Spleen (tissue), 11 donors: ENCODE measurements at regions not wholly inside any gene's neighbourhood (a gene's known extent, or its start where the extent isn't known, plus 50 kb on each side); places are given as distances from the start of the nearest gene placed in this dataset.

ENCODE experiments used
- DNase-seq: peaks from one replicate; pipeline ENCODE4 v3.0.0-alpha.2; 2020
- H3K27ac ChIP-seq, 8 donors: fragments of 200-600 bp; sonication (generic) in 7 of 8; 1 replicate in 4 of 8; 2 replicates in 4 of 8; pipeline versions ENCODE4 v1.5.0 to v1.8.0; 2016 to 2021; ENCODE audit warnings: inconsistent platforms in 4 of 8, mild to moderate bottlenecking in 4 of 8, moderate library complexity in 1 of 8
- H3K27me3 ChIP-seq, 7 donors: fragments of 200-600 bp; sonication (generic) in 6 of 7; replicated peaks in 1 of 7; 1 replicate in 4 of 7; 2 replicates in 3 of 7; pipeline versions ENCODE4 v1.5.0 to v1.8.0; 2016 to 2021; ENCODE audit warnings: inconsistent platforms in 3 of 7, mild to moderate bottlenecking in 1 of 7
- H3K36me3 ChIP-seq, 6 donors: fragments of 200-600 bp; sonication (generic) in 5 of 6; 1 replicate in 4 of 6; 2 replicates in 2 of 6; pipeline versions ENCODE4 v1.5.0 to v1.8.0; 2016 to 2021; ENCODE audit warnings: inconsistent platforms in 2 of 6
- H3K4me1 ChIP-seq, 6 donors: fragments of 200-600 bp; sonication (generic) in 5 of 6; 1 replicate in 3 of 6; 2 replicates in 3 of 6; pipeline versions ENCODE4 v1.5.0 to v1.8.0; 2016 to 2021; ENCODE audit warnings: inconsistent platforms in 3 of 6
- H3K4me3 ChIP-seq, 8 donors: fragments of 200-600 bp; sonication (generic) in 7 of 8; 1 replicate in 4 of 8; 2 replicates in 4 of 8; pipeline versions ENCODE4 v1.5.0 to v1.8.0; 2016 to 2021; ENCODE audit warnings: inconsistent platforms in 4 of 8, mild to moderate bottlenecking in 4 of 8, moderate library complexity in 2 of 8
- H3K9me3 ChIP-seq, 8 donors: fragments of 200-600 bp; sonication (generic) in 7 of 8; 1 replicate in 4 of 8; 2 replicates in 4 of 8; pipeline versions ENCODE4 v1.5.0 to v1.8.0; 2016 to 2021; ENCODE audit warnings: inconsistent platforms in 4 of 8
- CTCF ChIP-seq, 11 experiments: fragments of 200-600 bp in 7 of 11; fragments of 450-650 bp in 4 of 11; sonication (generic) in 4 of 11; IDR thresholded peaks in 8 of 11; conservative IDR thresholded peaks in 3 of 11; 1 replicate in 7 of 11; 2 replicates in 4 of 11; pipeline versions ENCODE4 v1.4.0 to v1.8.0; 2016 to 2021; ENCODE audit warnings: antibody characterized with exemption in 11 of 11, inconsistent platforms in 4 of 11, mild to moderate bottlenecking in 1 of 11
- POLR2A ChIP-seq, 3 donors: fragments of 450-650 bp; IDR thresholded peaks; one replicate each; pipeline ENCODE4 v1.5.1; 2017; ENCODE audit warnings: antibody characterized with exemption in 3 of 3, mild to moderate bottlenecking in 1 of 3
- POLR2AphosphoS5 ChIP-seq, 3 donors: sonication (generic); formaldehyde crosslinking; IDR thresholded peaks; one replicate each; pipeline ENCODE4 v1.5.1; 2017; ENCODE audit warnings: antibody characterized with exemption in 3 of 3
- WGBS, 5 donors: extraction: QIAGEN DNeasy Blood & Tissue Kit in 3 of 5; methylation state at CpG; one replicate each; pipeline versions ENCODE4 v1.1.5 to v1.1.7; 2013 to 2018; 5-methylcytosine and 5-hydroxymethylcytosine counted together
- intact Hi-C: fragments of 100-400 bp; cut with DNase I; formaldehyde crosslinking; loops from one replicate; pipeline ENCODE4 v1.15.0; 2023; ENCODE audit warnings: low total_unique reads
- donor health status: healthy with polysubstance abuse.
- donor health status: DM: no; HTN: no; CAD: no; lungs with moderate emphysema.
- donor health status: DM: no; HTN: no; CAD: no.
- donor health status: Bipolar disorder and iron deficiency.
- donor health status: healthy.
- donor health status: DM: no; HTN: no; CAD: no.
- donor health status: DM: yes; HTN: yes; CAD: no.

GRCh38 chr18:25544546-25545287 is 192.8 kb upstream of the ZNF521 start:
- WGBS, 5 donors: 31 to 73% (median 43%) methylated on average over 2 of the region's 2 CpGs
- H3K27me3 ChIP-seq: no peaks in the 10 kb centered on the region

GRCh38 chr18:25538175-25538922 is 186.4 kb upstream of the ZNF521 start:
- Histone ChIP-seq H3K4me1 (no peaks in the 10 kb centered on the region), H3K4me3 (no peak overlapping the region), H3K27me3 (no peaks in the 10 kb centered on the region), H3K27ac (no peak overlapping the region), H3K9me3 (peaks cover 0 to 8% (median under 1%) of the 10 kb centered on the region in 8 donors), H3K36me3 (no peaks in the 10 kb centered on the region)
- no peak for DNase-seq
- 91 to 94% (median 92%) methylated on average over 7 of the region's 7 CpGs for WGBS, 5 donors
- TF ChIP-seq POLR2A (IDR thresholded peaks at IDR 0.05): no peak
- TF ChIP-seq POLR2AphosphoS5 (IDR thresholded peaks at IDR 0.05): no peak
- no peak for TF ChIP-seq CTCF (IDR thresholded peaks at IDR 0.05 in 8 of 11, conservative IDR thresholded peaks at IDR 0.05 in 3 of 11)
- intact Hi-C loops: no loop called here

More at GRCh38 chr18:25544546-25545287, 192.8 kb upstream of the ZNF521 start:
- Histone ChIP-seq H3K4me1 (no peaks in the 10 kb centered on the region), H3K27ac (no peak overlapping the region), H3K36me3 (no peaks in the 10 kb centered on the region), H3K4me3 (no peak overlapping the region), H3K9me3 (peaks cover 0 to 6% (median 0%) of the 10 kb centered on the region in 8 donors)
- no peak for TF ChIP-seq POLR2AphosphoS5 (IDR thresholded peaks at IDR 0.05)
- intact Hi-C loops: no loop called here
- DNase-seq: no peak

GRCh38 chr18:25535495-25535894 is 183.5 kb upstream of the ZNF521 start:
- Histone ChIP-seq H3K4me3 (no peak overlapping the region), H3K27me3 (no peaks in the 10 kb centered on the region), H3K27ac (no peak overlapping the region), H3K4me1 (no peaks in the 10 kb centered on the region), H3K9me3 (peaks cover 0 to 15% (median 8%) of the 10 kb centered on the region in 8 donors), H3K36me3 (no peaks in the 10 kb centered on the region)
- 78 to 90% (median 82%) methylated on average over 1 of the region's 1 CpG for WGBS, 5 donors
- intact Hi-C loops: no loop called here
- no peak for DNase-seq
- TF ChIP-seq CTCF (IDR thresholded peaks at IDR 0.05 in 8 of 11, conservative IDR thresholded peaks at IDR 0.05 in 3 of 11): no peak
- no peak for TF ChIP-seq POLR2A (IDR thresholded peaks at IDR 0.05)
- no peak for TF ChIP-seq POLR2AphosphoS5 (IDR thresholded peaks at IDR 0.05)

GRCh38 chr18:25534401-25534800 is 182.4 kb upstream of the ZNF521 start:
- 75 to 88% (median 80%) methylated on average over 1 of the region's 1 CpG for WGBS, 5 donors
- Histone ChIP-seq H3K27me3 (no peaks in the 10 kb centered on the region), H3K27ac (no peak overlapping the region), H3K4me1 (no peaks in the 10 kb centered on the region), H3K36me3 (no peaks in the 10 kb centered on the region), H3K9me3 (peaks cover 0 to 15% (median 8%) of the 10 kb centered on the region in 8 donors), H3K4me3 (no peak overlapping the region)
- DNase-seq: no peak
- intact Hi-C loops: no loop called here
- TF ChIP-seq POLR2AphosphoS5 (IDR thresholded peaks at IDR 0.05): no peak
- no peak for TF ChIP-seq POLR2A (IDR thresholded peaks at IDR 0.05)
- TF ChIP-seq CTCF (IDR thresholded peaks at IDR 0.05 in 8 of 11, conservative IDR thresholded peaks at IDR 0.05 in 3 of 11): no peak
